ENCODE measurements at regions not wholly inside any gene's neighbourhood (a gene's known extent, or its start where the extent isn't known, plus 50 kb on each side); places are given as distances from the start of the nearest gene placed in this dataset.

GRCh38 chr20:54710341-54710740 lies 234.9 kb downstream of the DOK5 start:
- TF ChIP-seq, protein P1, sequence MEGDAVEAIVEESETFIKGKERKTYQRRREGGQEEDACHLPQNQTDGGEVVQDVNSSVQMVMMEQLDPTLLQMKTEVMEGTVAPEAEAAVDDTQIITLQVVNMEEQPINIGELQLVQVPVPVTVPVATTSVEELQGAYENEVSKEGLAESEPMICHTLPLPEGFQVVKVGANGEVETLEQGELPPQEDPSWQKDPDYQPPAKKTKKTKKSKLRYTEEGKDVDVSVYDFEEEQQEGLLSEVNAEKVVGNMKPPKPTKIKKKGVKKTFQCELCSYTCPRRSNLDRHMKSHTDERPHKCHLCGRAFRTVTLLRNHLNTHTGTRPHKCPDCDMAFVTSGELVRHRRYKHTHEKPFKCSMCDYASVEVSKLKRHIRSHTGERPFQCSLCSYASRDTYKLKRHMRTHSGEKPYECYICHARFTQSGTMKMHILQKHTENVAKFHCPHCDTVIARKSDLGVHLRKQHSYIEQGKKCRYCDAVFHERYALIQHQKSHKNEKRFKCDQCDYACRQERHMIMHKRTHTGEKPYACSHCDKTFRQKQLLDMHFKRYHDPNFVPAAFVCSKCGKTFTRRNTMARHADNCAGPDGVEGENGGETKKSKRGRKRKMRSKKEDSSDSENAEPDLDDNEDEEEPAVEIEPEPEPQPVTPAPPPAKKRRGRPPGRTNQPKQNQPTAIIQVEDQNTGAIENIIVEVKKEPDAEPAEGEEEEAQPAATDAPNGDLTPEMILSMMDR (IDR thresholded peaks at IDR 0.05), result no peak
- TF ChIP-seq POLR2AphosphoS5 (IDR thresholded peaks at IDR 0.05), result no peak

Measured in prostate gland (tissue), 2 donors.